WI38 (cell line): ENCODE measurements at regions not wholly inside any gene's neighbourhood (a gene's known extent, or its start where the extent isn't known, plus 50 kb on each side); places are given as distances from the start of the nearest gene placed in this dataset.

Experiments used
- H3K4me3 ChIP-seq: 2 replicates; pipeline ENCODE4 v1.5.1; 2011; ENCODE audit warnings: low read depth, mild to moderate bottlenecking, control low read depth, low read length
- CTCF ChIP-seq: IDR thresholded peaks from 2 replicates; pipeline ENCODE4 v1.5.1; 2012; ENCODE audit warnings: low read depth, mild to moderate bottlenecking, control low read depth, low read length

- no peak for TF ChIP-seq CTCF
- H3K4me3 ChIP-seq, result no peak overlapping the region
Observed at GRCh38 chr5:107766439-107766838, 95.7 kb upstream of the EFNA5 start.

DNA sequence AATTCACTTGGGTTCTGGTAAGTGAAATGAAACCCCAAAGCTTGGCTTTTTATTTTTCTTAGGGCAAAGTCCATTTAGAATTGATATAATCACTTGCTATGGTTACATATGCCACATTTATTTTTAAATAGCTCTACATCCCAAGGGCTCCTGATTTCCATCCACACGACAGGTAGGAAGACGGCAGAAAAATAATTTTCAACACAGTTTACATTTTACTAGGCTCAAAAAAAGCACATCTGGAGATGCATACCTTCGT lies 95.0 kb upstream of the EFNA5 start:
- no peak overlapping the region for H3K4me3 ChIP-seq
- TF ChIP-seq CTCF, result no peak

- H3K4me3 ChIP-seq, result no peak overlapping the region
- no peak for TF ChIP-seq CTCF
Observed at GRCh38 chr5:107764976-107765804, 94.5 kb upstream of the EFNA5 start.

GRCh38 chr5:107764282-107764681 lies 93.5 kb upstream of the EFNA5 start:
- no peak for TF ChIP-seq CTCF
- H3K4me3 ChIP-seq, result no peak overlapping the region

DNA sequence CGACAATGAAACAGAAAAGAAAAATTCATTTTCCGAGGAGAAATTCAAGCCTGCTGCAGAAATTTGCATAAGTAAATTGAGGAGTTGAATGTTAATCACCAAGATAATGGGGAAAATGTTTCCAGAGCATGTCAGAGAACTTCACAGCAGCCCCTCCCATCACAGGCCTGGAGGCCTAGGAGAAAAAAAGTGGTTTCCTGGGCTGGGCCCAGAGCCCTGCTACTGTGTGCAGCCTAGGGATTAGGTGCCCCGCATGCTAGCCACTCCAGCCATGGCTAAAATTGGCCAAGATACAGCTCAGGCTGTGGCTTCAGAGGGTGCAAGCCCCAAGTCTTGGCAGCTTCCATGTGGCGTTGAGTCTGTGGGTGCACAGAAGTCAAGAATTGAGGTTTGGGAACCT lies 82.7 kb upstream of the EFNA5 start:
- H3K4me3 ChIP-seq, result no peak overlapping the region
- no peak for TF ChIP-seq CTCF

- TF ChIP-seq CTCF, result no peak
- no peak overlapping the region for H3K4me3 ChIP-seq
Observed at GRCh38 chr5:107744418-107745330, 73.9 kb upstream of the EFNA5 start.
